Suprapubic skin (tissue), 3 donors: ENCODE measurements at regions not wholly inside any gene's neighbourhood (a gene's known extent, or its start where the extent isn't known, plus 50 kb on each side); places are given as distances from the start of the nearest gene placed in this dataset.

ENCODE experiments used
- CTCF ChIP-seq, 2 donors: fragments of 200-600 bp in 1 of 2; fragments of 450-650 bp in 1 of 2; sonication (generic) in 1 of 2; IDR thresholded peaks; one replicate each; pipeline ENCODE4 v1.5.1; 2016 to 2019; ENCODE audit warnings: antibody characterized with exemption in 2 of 2, mild to moderate bottlenecking in 1 of 2, moderate library complexity in 1 of 2
- EP300 ChIP-seq: sonication (generic); formaldehyde crosslinking; IDR thresholded peaks from one replicate; pipeline ENCODE4 v1.6.1; 2017; ENCODE audit warnings: antibody characterized with exemption

DNA sequence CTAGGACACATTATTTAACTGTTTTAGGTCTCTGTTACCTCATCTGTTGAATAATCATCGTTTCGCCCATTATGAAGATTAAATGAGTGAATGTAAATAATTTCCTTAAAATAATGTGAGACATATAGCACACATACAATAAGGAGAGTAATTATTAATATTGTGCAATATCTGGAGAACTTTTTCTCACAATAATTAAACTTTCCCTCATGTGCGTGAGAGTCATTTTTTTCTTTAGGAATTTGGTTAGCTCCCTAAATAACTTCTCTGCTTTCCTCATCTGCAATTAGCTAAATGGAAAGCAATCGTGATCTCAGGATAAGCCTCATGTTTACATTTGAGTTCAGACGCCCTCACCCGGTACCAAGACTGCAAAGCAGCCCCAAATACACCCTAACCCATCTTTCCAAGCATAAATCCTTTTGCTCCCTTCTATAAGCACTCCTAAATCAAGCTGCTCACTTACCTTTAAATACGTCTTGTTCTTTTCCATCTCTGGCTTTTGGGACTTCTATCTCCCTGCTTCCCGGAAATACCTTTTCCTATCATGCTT is 78.8 kb downstream of the MZT1 start:
- TF ChIP-seq CTCF (IDR thresholded peaks at IDR 0.05) (no peak), EP300 (no peak)
